SJCRH30 (cell line): ENCODE measurements at regions not wholly inside any gene's neighbourhood (a gene's known extent, or its start where the extent isn't known, plus 50 kb on each side); places are given as distances from the start of the nearest gene placed in this dataset.
"Not testable (repeated sequence)": the region's sequence is repeated elsewhere in the genome, so short reads cannot be mapped to it uniquely, and the experiment has no call there.

Source experiments
- DNase-seq, 2 experiments: peaks; one replicate each; pipeline ENCODE4 v3.0.0-alpha.2; 2015 to 2020
- H3K27ac ChIP-seq: fragments of 250-450 bp; sonication (Bioruptor Pico); 2 replicates; pipeline ENCODE4 v1.5.1; 2020; ENCODE audit warnings: mild to moderate bottlenecking, moderate library complexity
- H3K27me3 ChIP-seq: fragments of 250-450 bp; sonication (Bioruptor Pico); 2 replicates; pipeline ENCODE4 v1.5.1; 2020; ENCODE audit warnings: mild to moderate bottlenecking, moderate library complexity
- H3K36me3 ChIP-seq: fragments of 250-450 bp; sonication (Bioruptor Pico); 2 replicates; pipeline ENCODE4 v1.5.1; 2020; ENCODE audit warnings: mild to moderate bottlenecking, moderate library complexity
- H3K4me1 ChIP-seq: fragments of 250-450 bp; sonication (Bioruptor Pico); 2 replicates; pipeline ENCODE4 v1.5.1; 2020; ENCODE audit warnings: mild to moderate bottlenecking, moderate library complexity
- H3K4me3 ChIP-seq: fragments of 250-450 bp; sonication (Bioruptor Pico); 2 replicates; pipeline ENCODE4 v1.5.1; 2020; ENCODE audit warnings: mild to moderate bottlenecking, moderate library complexity
- H3K9me3 ChIP-seq: fragments of 250-450 bp; sonication (Bioruptor Pico); replicated peaks from 2 replicates; pipeline ENCODE4 v1.5.1; 2020; ENCODE audit warnings: mild to moderate bottlenecking, moderate library complexity

- Histone ChIP-seq H3K27ac (no peak overlapping the region), H3K27me3 (no peaks in the 10 kb centered on the region), H3K4me3 (no peak overlapping the region), H3K36me3 (no peaks in the 10 kb centered on the region), H3K4me1 (peaks cover 42% of the 10 kb centered on the region), H3K9me3 (no peaks in the 10 kb centered on the region)
- DNase-seq, result no peak
Measured at GRCh38 chr12:124676714-124677462, 109.5 kb upstream of the NCOR2 start.

- no peaks in the 10 kb centered on the region for H3K9me3 ChIP-seq
Measured at GRCh38 chr12:124675881-124676713, 108.7 kb upstream of the NCOR2 start.

GRCh38 chr12:124674937-124675336 is 107.5 kb upstream of the NCOR2 start:
- no peak for DNase-seq
- Histone ChIP-seq H3K36me3 (no peaks in the 10 kb centered on the region), H3K27me3 (no peaks in the 10 kb centered on the region), H3K4me1 (peaks cover 30% of the 10 kb centered on the region), H3K4me3 (no peak overlapping the region), H3K27ac (no peak overlapping the region), H3K9me3 (peaks cover 4% of the 10 kb centered on the region; the same call in 1 of the 2 replicates)

More at GRCh38 chr12:124675881-124676713, 108.7 kb upstream of the NCOR2 start:
- Histone ChIP-seq H3K27ac (no peak overlapping the region), H3K4me1 (peaks cover 34% of the 10 kb centered on the region), H3K4me3 (no peak overlapping the region), H3K36me3 (no peaks in the 10 kb centered on the region), H3K27me3 (no peaks in the 10 kb centered on the region)
- DNase-seq, result no peak

GRCh38 chr12:124673801-124674617 is 106.6 kb upstream of the NCOR2 start:
- peak; percentile 58 to 65 for DNase-seq
- Histone ChIP-seq H3K4me3 (no peak overlapping the region), H3K9me3 (peaks cover 6% of the 10 kb centered on the region), H3K27me3 (no peaks in the 10 kb centered on the region), H3K36me3 (no peaks in the 10 kb centered on the region), H3K4me1 (peaks cover 29% of the 10 kb centered on the region), H3K27ac (peak overlapping the region; percentile 16)

GRCh38 chr12:124669271-124669721 is 101.9 kb upstream of the NCOR2 start:
- H3K27ac ChIP-seq, result 0 out of 2 replicates have a peak overlapping the region, but pooled peaks have one; percentile 15
- H3K4me1 ChIP-seq, result peaks cover 14% of the 10 kb centered on the region
- H3K9me3 ChIP-seq, H3K27me3 ChIP-seq, H3K36me3 ChIP-seq, H3K4me3 ChIP-seq: not testable (repeated sequence)
- peak; percentile 78 to 91 for DNase-seq

- peaks cover 11% of the 10 kb centered on the region for H3K4me1 ChIP-seq
- no peak overlapping the region for H3K4me3 ChIP-seq
- DNase-seq, result no peak
- H3K27ac ChIP-seq, result no peak overlapping the region
- H3K27me3 ChIP-seq, result no peaks in the 10 kb centered on the region
- H3K36me3 ChIP-seq, result no peaks in the 10 kb centered on the region
- H3K9me3 ChIP-seq, result peaks cover 6% of the 10 kb centered on the region
Measured at GRCh38 chr12:124668602-124669001, 101.2 kb upstream of the NCOR2 start.

GRCh38 chr12:124667506-124668326 is 100.3 kb upstream of the NCOR2 start:
- Histone ChIP-seq H3K27ac (no peak overlapping the region), H3K27me3 (no peaks in the 10 kb centered on the region), H3K4me1 (peaks cover 11% of the 10 kb centered on the region), H3K36me3 (no peaks in the 10 kb centered on the region), H3K4me3 (no peak overlapping the region), H3K9me3 (peaks cover 10% of the 10 kb centered on the region)
- no peak for DNase-seq

GRCh38 chr12:124666722-124667259 is 99.4 kb upstream of the NCOR2 start:
- Histone ChIP-seq H3K4me1 (peaks cover 12% of the 10 kb centered on the region), H3K27me3 (no peaks in the 10 kb centered on the region), H3K9me3 (peaks cover 14% of the 10 kb centered on the region), H3K4me3 (no peak overlapping the region), H3K36me3 (no peaks in the 10 kb centered on the region), H3K27ac (no peak overlapping the region)
- no peak for DNase-seq

GRCh38 chr12:124665511-124665910 is 98.1 kb upstream of the NCOR2 start:
- H3K4me3 ChIP-seq, result no peak overlapping the region
- H3K27me3 ChIP-seq, result no peaks in the 10 kb centered on the region
- DNase-seq, result no peak
- H3K9me3 ChIP-seq, result peaks cover 14% of the 10 kb centered on the region
- H3K36me3 ChIP-seq, result no peaks in the 10 kb centered on the region
- no peak overlapping the region for H3K27ac ChIP-seq
- peaks cover 19% of the 10 kb centered on the region for H3K4me1 ChIP-seq

- no peak overlapping the region for H3K4me3 ChIP-seq
- H3K4me1 ChIP-seq, result peaks cover 19% of the 10 kb centered on the region
- H3K27me3 ChIP-seq, result no peaks in the 10 kb centered on the region
- no peak overlapping the region for H3K27ac ChIP-seq
- no peaks in the 10 kb centered on the region for H3K36me3 ChIP-seq
- peaks cover 7% of the 10 kb centered on the region for H3K9me3 ChIP-seq
- no peak for DNase-seq
Measured at GRCh38 chr12:124664395-124665111, 97.1 kb upstream of the NCOR2 start.

GRCh38 chr12:124663771-124664366 is 96.5 kb upstream of the NCOR2 start:
- Histone ChIP-seq H3K9me3 (peaks cover 7% of the 10 kb centered on the region), H3K4me1 (peaks cover 12% of the 10 kb centered on the region), H3K4me3 (no peak overlapping the region), H3K36me3 (no peaks in the 10 kb centered on the region), H3K27ac (no peak overlapping the region), H3K27me3 (no peaks in the 10 kb centered on the region)
- peak; percentile 45 to 47 for DNase-seq

GRCh38 chr12:124663206-124663605 is 95.8 kb upstream of the NCOR2 start:
- Histone ChIP-seq H3K4me3 (no peak overlapping the region), H3K27ac (no peak overlapping the region), H3K9me3 (peaks cover 7% of the 10 kb centered on the region), H3K27me3 (no peaks in the 10 kb centered on the region), H3K4me1 (peaks cover 11% of the 10 kb centered on the region), H3K36me3 (no peaks in the 10 kb centered on the region)
- no peak for DNase-seq

GRCh38 chr12:124661341-124661740 is 93.9 kb upstream of the NCOR2 start:
- peak; percentile 74 to 78 for DNase-seq

More at GRCh38 chr12:124661341-124661740, 93.9 kb upstream of the NCOR2 start:
- no peaks in the 10 kb centered on the region for H3K27me3 ChIP-seq
- H3K27ac ChIP-seq, result peak overlapping the region; percentile 57
- H3K36me3 ChIP-seq, result no peaks in the 10 kb centered on the region
- H3K4me3 ChIP-seq, result peak overlapping the region; percentile 37; the same call in 1 of the 2 replicates
- H3K9me3 ChIP-seq, result peaks cover 7% of the 10 kb centered on the region
- peaks cover 16% of the 10 kb centered on the region for H3K4me1 ChIP-seq
